IPS-18c (cell line): ENCODE measurements at regions not wholly inside any gene's neighbourhood (a gene's known extent, or its start where the extent isn't known, plus 50 kb on each side); places are given as distances from the start of the nearest gene placed in this dataset.
"Not testable (repeated sequence)": the region's sequence is repeated elsewhere in the genome, so short reads cannot be mapped to it uniquely, and the experiment has no call there.

Source experiments
- H3K4me3 ChIP-seq: 2 replicates; pipeline ENCODE4 v1.7.0; 2013; ENCODE audit warnings: low read depth, mild to moderate bottlenecking, low read length, moderate library complexity; ENCODE audit not compliant: insufficient read depth
- H3K9me3 ChIP-seq: one replicate; pipeline ENCODE4 v1.6.1; 2013; ENCODE audit warnings: mild to moderate bottlenecking, low read length, moderate library complexity; ENCODE audit not compliant: control insufficient read depth, insufficient read depth

GRCh38 chr2:87075054-87075790 lies 53.6 kb upstream of the PLGLB1 start:
- not testable (repeated sequence) for H3K9me3 ChIP-seq
- H3K4me3 ChIP-seq, result peak overlapping the region; percentile 50

GRCh38 chr2:87075791-87076252 lies 54.2 kb upstream of the PLGLB1 start:
- peak overlapping the region; percentile 50 for H3K4me3 ChIP-seq
- H3K9me3 ChIP-seq, result not testable (repeated sequence)

- H3K9me3 ChIP-seq, result not testable (repeated sequence)
- H3K4me3 ChIP-seq, result peak overlapping the region; percentile 50
Measured at GRCh38 chr2:87076253-87077123, 54.8 kb upstream of the PLGLB1 start.

GRCh38 chr2:87077124-87077446 lies 55.4 kb upstream of the PLGLB1 start:
- not testable (repeated sequence) for H3K4me3 ChIP-seq, H3K9me3 ChIP-seq

- H3K9me3 ChIP-seq, H3K4me3 ChIP-seq: not testable (repeated sequence)
Measured at GRCh38 chr2:87081727-87082126, 60.1 kb upstream of the PLGLB1 start.

GRCh38 chr2:87088079-87088478 lies 66.4 kb upstream of the PLGLB1 start:
- H3K9me3 ChIP-seq, H3K4me3 ChIP-seq: not testable (repeated sequence)

- not testable (repeated sequence) for H3K4me3 ChIP-seq, H3K9me3 ChIP-seq
Measured at GRCh38 chr2:87089401-87089800, 67.8 kb upstream of the PLGLB1 start.

- not testable (repeated sequence) for H3K9me3 ChIP-seq, H3K4me3 ChIP-seq
Measured at GRCh38 chr2:87093252-87093651, 71.6 kb upstream of the PLGLB1 start.

GRCh38 chr2:87093937-87094529 lies 72.4 kb upstream of the PLGLB1 start:
- not testable (repeated sequence) for H3K9me3 ChIP-seq, H3K4me3 ChIP-seq

GRCh38 chr2:87095804-87096203 lies 74.2 kb upstream of the PLGLB1 start:
- H3K4me3 ChIP-seq, H3K9me3 ChIP-seq: not testable (repeated sequence)

- not testable (repeated sequence) for H3K4me3 ChIP-seq, H3K9me3 ChIP-seq
Measured at GRCh38 chr2:87128761-87129553, 107.3 kb upstream of the PLGLB1 start.

GRCh38 chr2:87132577-87132976 lies 110.9 kb upstream of the PLGLB1 start:
- not testable (repeated sequence) for H3K9me3 ChIP-seq, H3K4me3 ChIP-seq

- not testable (repeated sequence) for H3K4me3 ChIP-seq, H3K9me3 ChIP-seq
Measured at GRCh38 chr2:87151835-87152493, 130.3 kb upstream of the PLGLB1 start.

- not testable (repeated sequence) for H3K9me3 ChIP-seq
Measured at GRCh38 chr2:87174454-87174853, 152.8 kb upstream of the PLGLB1 start.

GRCh38 chr2:87183373-87183772 lies 161.7 kb upstream of the PLGLB1 start:
- H3K4me3 ChIP-seq, H3K9me3 ChIP-seq: not testable (repeated sequence)

More at GRCh38 chr2:87174454-87174853, 152.8 kb upstream of the PLGLB1 start:
- H3K4me3 ChIP-seq, result not testable (repeated sequence)

- H3K9me3 ChIP-seq, H3K4me3 ChIP-seq: not testable (repeated sequence)
Measured at GRCh38 chr2:87184260-87184659, 162.6 kb upstream of the PLGLB1 start.

- not testable (repeated sequence) for H3K4me3 ChIP-seq, H3K9me3 ChIP-seq
Measured at GRCh38 chr2:87189214-87189613, 167.6 kb upstream of the PLGLB1 start.
